A673 (cell line): ENCODE measurements at regions not wholly inside any gene's neighbourhood (a gene's known extent, or its start where the extent isn't known, plus 50 kb on each side); places are given as distances from the start of the nearest gene placed in this dataset.

Source experiments
- BruUV-seq: library from RNA; stranded (reverse); fragments of 400-500 nt; replicated peaks from 2 replicates; lab custom pipeline; 2021; lab: Mats Ljungman, UMichigan
- CTCF ChIA-PET: fragments of 300-600 bp; sonication (Branson Sonifier 250); formaldehyde crosslinking; loops from one replicate; lab custom pipeline; 2022; ENCODE audit warnings: antibody characterized with exemption; lab: Charles Lee
- POLR2A ChIA-PET: fragments of 300-600 bp; sonication (Branson Sonifier 250); formaldehyde crosslinking; loops from one replicate; lab custom pipeline; 2022; ENCODE audit warnings: antibody characterized with exemption; ENCODE audit not compliant: low non-redundant PET; lab: Charles Lee
- DNase-seq: peaks from one replicate; pipeline ENCODE4 v3.0.0-alpha.2; 2015; ENCODE audit warnings: low spot score
- H3K27ac ChIP-seq: fragments of 200-600 bp; sonication (generic); 2 replicates; pipeline ENCODE4 v1.5.1; 2016; ENCODE audit warnings: mixed run types, low read depth, mild to moderate bottlenecking, mixed read lengths, antibody characterized with exemption, low read length; ENCODE audit not compliant: poor library complexity, severe bottlenecking
- H3K27me3 ChIP-seq: fragments of 200-600 bp; sonication (generic); replicated peaks from 2 replicates; pipeline ENCODE4 v1.6.1; 2017; ENCODE audit warnings: mixed run types, low read depth, mild to moderate bottlenecking, mixed read lengths, antibody characterized with exemption, low read length; ENCODE audit not compliant: insufficient read depth, poor library complexity
- H3K36me3 ChIP-seq: fragments of 200-600 bp; sonication (generic); 2 replicates; pipeline ENCODE4 v1.6.1; 2016; ENCODE audit warnings: mixed run types, mild to moderate bottlenecking, mixed read lengths, antibody characterized with exemption, low read length; ENCODE audit not compliant: insufficient read depth, poor library complexity, severe bottlenecking
- H3K4me1 ChIP-seq: fragments of 200-600 bp; sonication (generic); 2 replicates; pipeline ENCODE4 v1.6.1; 2017; ENCODE audit warnings: mixed run types, mild to moderate bottlenecking, mixed read lengths, antibody characterized with exemption, low read length; ENCODE audit not compliant: insufficient read depth, poor library complexity, severe bottlenecking
- H3K4me3 ChIP-seq: fragments of 200-600 bp; sonication (generic); 2 replicates; pipeline ENCODE4 v1.5.1; 2016; ENCODE audit warnings: low read depth, mixed run types, mild to moderate bottlenecking, mixed read lengths, low read length; ENCODE audit not compliant: poor library complexity, severe bottlenecking
- H3K9me3 ChIP-seq: fragments of 200-600 bp; sonication (generic); 2 replicates; pipeline ENCODE4 v1.6.1; 2016; ENCODE audit warnings: mixed run types, low read depth, mild to moderate bottlenecking, mixed read lengths, antibody characterized with exemption, low read length; ENCODE audit not compliant: poor library complexity, severe bottlenecking
- EZH2 ChIP-seq: fragments of 200-600 bp; sonication (generic); IDR thresholded peaks from 2 replicates; pipeline ENCODE4 v1.6.1; 2017; ENCODE audit warnings: borderline replicate concordance, low read depth, mild to moderate bottlenecking, mixed read lengths, antibody characterized with exemption, low read length; ENCODE audit not compliant: poor library complexity, severe bottlenecking
- intact Hi-C: fragments of 100-400 bp; cut with micrococcal nuclease; formaldehyde crosslinking; loops from one replicate; pipeline ENCODE4 v1.10.0; 2022; ENCODE audit not compliant: unreplicated experiment
- TF ChIP-seq, protein P1 (sequence below): fragments of 300-800, 200-600 bp; sonication (generic); conservative IDR thresholded peaks from 2 replicates; pipeline ENCODE4 v1.5.1; 2017; ENCODE audit warnings: low read depth, mild to moderate bottlenecking, antibody characterized with exemption, low read length, moderate library complexity, mixed read lengths

DNA sequence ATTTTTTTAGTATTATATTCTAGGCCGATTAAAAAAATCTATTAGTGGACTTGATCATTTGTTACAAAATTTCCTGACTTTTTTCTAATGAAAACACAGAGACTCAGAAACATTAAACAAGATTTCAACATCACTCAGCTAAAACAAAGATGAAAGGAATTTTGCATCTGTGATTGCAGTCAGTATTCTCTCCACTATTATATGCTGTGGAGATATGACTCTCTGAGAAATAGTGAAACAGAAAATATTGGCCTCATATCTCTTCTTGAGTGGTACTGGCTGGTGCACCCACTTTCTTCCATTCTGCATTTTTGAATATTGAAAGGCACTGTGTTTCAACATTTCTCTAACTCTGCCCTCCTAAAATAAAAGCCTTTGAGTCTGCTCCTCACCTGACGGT is 914.2 kb downstream of the TSN start:
- no TSS peak for BruUV-seq
- no peak for DNase-seq
- POLR2A ChIA-PET, result no interaction called here
- no peak overlapping the region for H3K4me3 ChIP-seq
- intact Hi-C loops, result no loop called here
- TF ChIP-seq, protein P1, sequence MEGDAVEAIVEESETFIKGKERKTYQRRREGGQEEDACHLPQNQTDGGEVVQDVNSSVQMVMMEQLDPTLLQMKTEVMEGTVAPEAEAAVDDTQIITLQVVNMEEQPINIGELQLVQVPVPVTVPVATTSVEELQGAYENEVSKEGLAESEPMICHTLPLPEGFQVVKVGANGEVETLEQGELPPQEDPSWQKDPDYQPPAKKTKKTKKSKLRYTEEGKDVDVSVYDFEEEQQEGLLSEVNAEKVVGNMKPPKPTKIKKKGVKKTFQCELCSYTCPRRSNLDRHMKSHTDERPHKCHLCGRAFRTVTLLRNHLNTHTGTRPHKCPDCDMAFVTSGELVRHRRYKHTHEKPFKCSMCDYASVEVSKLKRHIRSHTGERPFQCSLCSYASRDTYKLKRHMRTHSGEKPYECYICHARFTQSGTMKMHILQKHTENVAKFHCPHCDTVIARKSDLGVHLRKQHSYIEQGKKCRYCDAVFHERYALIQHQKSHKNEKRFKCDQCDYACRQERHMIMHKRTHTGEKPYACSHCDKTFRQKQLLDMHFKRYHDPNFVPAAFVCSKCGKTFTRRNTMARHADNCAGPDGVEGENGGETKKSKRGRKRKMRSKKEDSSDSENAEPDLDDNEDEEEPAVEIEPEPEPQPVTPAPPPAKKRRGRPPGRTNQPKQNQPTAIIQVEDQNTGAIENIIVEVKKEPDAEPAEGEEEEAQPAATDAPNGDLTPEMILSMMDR, result no peak
- TF ChIP-seq EZH2, result no peak
- no peak overlapping the region for H3K27ac ChIP-seq
- no peaks in the 10 kb centered on the region for H3K9me3 ChIP-seq
- no peaks in the 10 kb centered on the region for H3K27me3 ChIP-seq
- H3K4me1 ChIP-seq, result no peaks in the 10 kb centered on the region
- no peaks in the 10 kb centered on the region for H3K36me3 ChIP-seq
- CTCF ChIA-PET, result no interaction called here

DNA sequence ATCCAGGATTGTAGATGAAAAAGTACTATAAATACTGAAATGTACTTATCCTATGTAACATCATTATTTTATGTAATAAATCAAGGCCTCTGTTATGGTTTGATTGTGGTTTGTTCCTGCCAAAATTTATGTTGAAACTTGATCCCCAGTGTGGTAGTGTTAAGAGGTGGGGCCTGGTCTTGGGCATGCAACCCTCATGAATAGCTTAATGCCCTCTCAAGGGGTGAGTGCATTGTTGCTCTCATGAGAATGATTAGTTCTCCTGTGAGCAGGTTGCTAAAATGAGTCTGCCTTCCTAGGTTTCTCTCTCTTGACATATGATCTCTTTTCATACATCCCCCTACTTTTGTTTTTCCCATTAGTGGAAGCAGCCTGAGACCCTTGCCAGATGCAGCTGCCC is 915.4 kb downstream of the TSN start:
- ChIA-PET POLR2A (no interaction called here), CTCF (no interaction called here)
- DNase-seq, result no peak
- TF ChIP-seq, protein P1, result no peak
- TF ChIP-seq EZH2, result no peak
- Histone ChIP-seq H3K9me3 (no peaks in the 10 kb centered on the region), H3K4me3 (no peak overlapping the region), H3K36me3 (no peaks in the 10 kb centered on the region), H3K4me1 (no peaks in the 10 kb centered on the region), H3K27ac (no peak overlapping the region), H3K27me3 (no peaks in the 10 kb centered on the region)
- intact Hi-C loops, result no loop called here
- BruUV-seq, result no TSS peak

DNA sequence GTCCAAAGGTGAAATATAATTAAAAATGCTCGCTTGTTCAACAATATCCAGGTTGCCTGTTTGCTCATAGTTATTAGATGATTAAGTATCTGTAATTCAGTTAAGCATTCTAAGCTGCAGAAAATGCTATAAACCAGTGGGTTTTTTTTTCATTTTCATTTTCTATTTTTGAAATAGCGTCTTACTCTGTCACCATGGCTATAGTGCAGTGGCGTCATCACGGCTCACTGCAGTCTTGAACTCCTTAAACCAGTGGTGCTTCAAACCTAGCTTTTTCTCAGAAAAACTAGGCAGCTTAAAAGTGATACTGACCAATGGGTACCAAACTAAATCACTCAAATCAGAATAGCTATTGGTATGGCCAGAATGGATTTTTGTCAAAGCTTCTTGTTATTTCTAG is 925.2 kb downstream of the TSN start:
- Histone ChIP-seq H3K27me3 (no peaks in the 10 kb centered on the region), H3K4me3 (no peak overlapping the region), H3K27ac (no peak overlapping the region), H3K9me3 (no peaks in the 10 kb centered on the region), H3K4me1 (peaks cover 14% of the 10 kb centered on the region), H3K36me3 (no peaks in the 10 kb centered on the region)
- BruUV-seq, result no TSS peak
- intact Hi-C loops, result no loop called here
- TF ChIP-seq, protein P1, result no peak
- TF ChIP-seq EZH2, result no peak
- DNase-seq, result no peak
- CTCF ChIA-PET, result no interaction called here
- POLR2A ChIA-PET, result no interaction called here
